ENCODE measurements at regions not wholly inside any gene's neighbourhood (a gene's known extent, or its start where the extent isn't known, plus 50 kb on each side); places are given as distances from the start of the nearest gene placed in this dataset.

DNA sequence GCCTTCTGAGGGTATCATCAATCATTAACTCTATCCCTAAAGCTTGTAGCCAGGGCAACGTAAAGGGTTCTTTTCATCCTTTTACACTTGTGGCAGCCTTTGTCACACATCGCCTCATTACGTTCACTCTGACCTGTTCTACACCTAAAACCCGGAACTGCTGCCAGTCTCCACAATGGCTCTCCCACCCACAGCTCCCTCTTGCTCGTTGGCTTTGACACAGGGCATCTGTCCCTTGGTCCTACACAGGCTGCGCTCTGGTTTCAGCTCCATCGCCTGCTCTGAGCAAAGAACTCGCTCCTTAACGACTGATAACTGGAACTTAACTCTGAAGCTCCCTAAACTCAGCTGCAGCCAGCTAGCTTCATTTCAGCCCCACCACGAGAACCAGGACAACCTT is 112.8 kb upstream of the CTNND2 start:
- ATAC-seq (ENCODE audit: insufficient read depth, low FRiP score) (no peak), DNase-seq (peak in 1 of 3 donors; percentile 15)
- Histone ChIP-seq H3K4me3 (no peak overlapping the region), H3K36me3 (ENCODE audit: control insufficient read depth in 4 of 4, insufficient read depth in 4 of 4, low read length in 4 of 4) (no peaks in the 10 kb centered on the region), H3K27me3 (ENCODE audit: control insufficient read depth in 3 of 3, insufficient read depth in 3 of 3, low read length in 2 of 3) (peaks cover 0 to 12% (median 0%) of the 10 kb centered on the region in 3 donors), H3K9me3 (ENCODE audit: control insufficient read depth in 4 of 4, insufficient read depth in 3 of 4, low read length in 3 of 4) (peaks cover 0 to 3% (median 0%) of the 10 kb centered on the region in 4 donors), H3K9ac (ENCODE audit: insufficient read depth in 1 of 2, low read length in 2 of 2) (no peak overlapping the region), H3K27ac (ENCODE audit: low read depth in 1 of 2, low read length in 1 of 2) (no peak overlapping the region), H3K4me1 (ENCODE audit: control insufficient read depth in 5 of 5, insufficient read depth in 5 of 5, low read length in 5 of 5) (no peaks in the 10 kb centered on the region)
- no peak for TF ChIP-seq CTCF (IDR thresholded peaks at IDR 0.05; ENCODE audit: control extremely low read depth, extremely low read depth)
- 55 to 67% methylated on average over 10 of the region's 10 CpGs for WGBS, 2 donors

DNA sequence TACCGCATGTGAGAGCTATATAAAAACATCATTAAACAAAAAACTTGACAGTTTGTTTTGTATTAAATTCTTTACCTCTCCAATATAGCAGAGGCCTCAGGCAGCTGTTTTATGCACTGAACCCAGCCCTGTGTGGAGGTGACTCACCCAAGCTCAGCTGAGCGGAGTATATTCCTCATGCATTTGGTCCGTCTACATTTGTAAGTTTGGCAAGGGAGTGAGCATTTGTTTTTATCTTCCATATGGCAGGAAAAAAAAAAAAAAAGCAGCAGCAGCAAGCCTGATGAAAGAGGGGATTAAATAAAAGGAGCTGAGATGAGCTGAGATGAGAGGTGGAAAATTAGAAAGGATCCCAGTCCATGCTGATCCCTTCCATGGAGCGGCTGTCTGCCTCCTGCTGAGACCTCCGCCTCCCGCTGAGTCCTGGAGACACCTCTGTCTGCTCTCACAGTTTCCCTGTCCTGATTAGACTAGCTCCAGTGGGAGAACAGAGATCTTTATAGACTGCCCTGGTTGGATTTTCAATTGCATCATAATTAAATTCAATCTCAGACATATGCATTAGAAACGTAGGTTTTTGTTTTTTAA is 112.0 kb upstream of the CTNND2 start:
- ATAC-seq (ENCODE audit: insufficient read depth, low FRiP score) (no peak), DNase-seq (no peak)
- TF ChIP-seq CTCF (IDR thresholded peaks at IDR 0.05; ENCODE audit: control extremely low read depth, extremely low read depth): no peak
- Histone ChIP-seq H3K27ac (ENCODE audit: low read depth in 1 of 2, low read length in 1 of 2) (no peak overlapping the region), H3K4me3 (no peak overlapping the region), H3K9ac (ENCODE audit: insufficient read depth in 1 of 2, low read length in 2 of 2) (no peak overlapping the region), H3K4me1 (ENCODE audit: control insufficient read depth in 5 of 5, insufficient read depth in 5 of 5, low read length in 5 of 5) (no peaks in the 10 kb centered on the region), H3K27me3 (ENCODE audit: control insufficient read depth in 3 of 3, insufficient read depth in 3 of 3, low read length in 2 of 3) (peaks cover 0 to 12% (median 0%) of the 10 kb centered on the region in 3 donors), H3K9me3 (ENCODE audit: control insufficient read depth in 4 of 4, insufficient read depth in 3 of 4, low read length in 3 of 4) (peaks cover 0 to 3% (median 0%) of the 10 kb centered on the region in 4 donors), H3K36me3 (ENCODE audit: control insufficient read depth in 4 of 4, insufficient read depth in 4 of 4, low read length in 4 of 4) (no peaks in the 10 kb centered on the region)
- 60 to 68% methylated on average over 7 of the region's 7 CpGs for WGBS, 2 donors

GRCh38 chr5:12013351-12013750 is 109.1 kb upstream of the CTNND2 start:
- no peak for TF ChIP-seq CTCF (IDR thresholded peaks at IDR 0.05; ENCODE audit: control extremely low read depth, extremely low read depth)
- H3K4me1 ChIP-seq (ENCODE audit: control insufficient read depth in 5 of 5, insufficient read depth in 5 of 5, low read length in 5 of 5): no peaks in the 10 kb centered on the region
- ATAC-seq (ENCODE audit: insufficient read depth, low FRiP score): no peak

DNA sequence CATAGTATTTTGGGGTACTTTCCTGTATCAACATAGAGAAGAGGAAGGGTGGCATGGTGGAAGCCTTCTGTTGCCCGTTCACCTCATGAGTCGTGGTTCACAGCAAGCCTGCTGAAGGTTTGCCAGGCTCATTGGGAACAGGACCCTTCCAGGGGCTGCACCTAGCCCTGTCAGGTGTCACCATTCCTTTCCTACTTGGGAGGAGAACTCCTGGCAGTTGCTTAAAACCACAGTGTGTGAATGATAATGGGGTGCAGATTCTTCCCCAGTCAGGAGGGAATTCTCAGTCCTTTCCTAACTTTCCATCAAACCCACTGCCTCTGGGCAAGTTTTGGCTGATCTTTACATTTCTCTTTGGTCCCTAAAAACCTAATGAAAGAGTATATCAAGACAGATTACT is 99.4 kb upstream of the CTNND2 start:
- no peaks in the 10 kb centered on the region for H3K4me1 ChIP-seq (ENCODE audit: control insufficient read depth in 5 of 5, insufficient read depth in 5 of 5, low read length in 5 of 5)
- no peaks in the 10 kb centered on the region for H3K36me3 ChIP-seq (ENCODE audit: control insufficient read depth in 4 of 4, insufficient read depth in 4 of 4, low read length in 4 of 4)
- peaks cover 0 to 6% (median under 1%) of the 10 kb centered on the region in 4 donors for H3K9me3 ChIP-seq (ENCODE audit: control insufficient read depth in 4 of 4, insufficient read depth in 3 of 4, low read length in 3 of 4)
- ATAC-seq (ENCODE audit: insufficient read depth, low FRiP score) (no peak), DNase-seq (no peak)
- 67 to 85% methylated on average over 2 of the region's 2 CpGs for WGBS, 2 donors
- no peaks in the 10 kb centered on the region for H3K27me3 ChIP-seq (ENCODE audit: control insufficient read depth in 3 of 3, insufficient read depth in 3 of 3, low read length in 2 of 3)
- no peak for TF ChIP-seq CTCF (IDR thresholded peaks at IDR 0.05; ENCODE audit: control extremely low read depth, extremely low read depth)
- H3K9ac ChIP-seq (ENCODE audit: insufficient read depth in 1 of 2, low read length in 2 of 2): no peak overlapping the region
- H3K27ac ChIP-seq (ENCODE audit: low read depth in 1 of 2, low read length in 1 of 2): no peak overlapping the region
- H3K4me3 ChIP-seq: no peak overlapping the region

More at GRCh38 chr5:12013351-12013750, 109.1 kb upstream of the CTNND2 start:
- no peak for DNase-seq
- Histone ChIP-seq H3K9ac (ENCODE audit: insufficient read depth in 1 of 2, low read length in 2 of 2) (no peak overlapping the region), H3K9me3 (ENCODE audit: control insufficient read depth in 4 of 4, insufficient read depth in 3 of 4, low read length in 3 of 4) (peaks cover 0 to 3% (median 0%) of the 10 kb centered on the region in 4 donors), H3K27ac (ENCODE audit: low read depth in 1 of 2, low read length in 1 of 2) (no peak overlapping the region), H3K27me3 (ENCODE audit: control insufficient read depth in 3 of 3, insufficient read depth in 3 of 3, low read length in 2 of 3) (peaks cover 0 to 5% (median 0%) of the 10 kb centered on the region in 3 donors), H3K4me3 (no peak overlapping the region), H3K36me3 (ENCODE audit: control insufficient read depth in 4 of 4, insufficient read depth in 4 of 4, low read length in 4 of 4) (no peaks in the 10 kb centered on the region)
- 65 to 75% methylated on average over 1 of the region's 1 CpG for WGBS, 2 donors

All from lung (tissue), 11 donors.